Suprapubic skin (tissue), 4 donors: ENCODE measurements at regions not wholly inside any gene's neighbourhood (a gene's known extent, or its start where the extent isn't known, plus 50 kb on each side); places are given as distances from the start of the nearest gene placed in this dataset.
"Not testable (repeated sequence)": the region's sequence is repeated elsewhere in the genome, so short reads cannot be mapped to it uniquely, and the experiment has no call there.

Source experiments
- DNase-seq, 2 donors: peaks; one replicate each; pipeline ENCODE4 v3.0.0-alpha.2; 2019; ENCODE audit warnings: low spot score in 2 of 2
- H3K27ac ChIP-seq: fragments of 200-600 bp; sonication (generic); one replicate; pipeline ENCODE4 v1.5.1; 2019
- H3K27me3 ChIP-seq: fragments of 200-600 bp; sonication (generic); one replicate; pipeline ENCODE4 v1.5.1; 2019
- H3K36me3 ChIP-seq: fragments of 200-600 bp; sonication (generic); one replicate; pipeline ENCODE4 v1.5.1; 2019
- H3K4me1 ChIP-seq: fragments of 200-600 bp; sonication (generic); one replicate; pipeline ENCODE4 v1.5.1; 2019
- H3K4me3 ChIP-seq: fragments of 200-600 bp; sonication (generic); one replicate; pipeline ENCODE4 v1.5.1; 2019; ENCODE audit warnings: mild to moderate bottlenecking
- H3K9me3 ChIP-seq: fragments of 200-600 bp; sonication (generic); one replicate; pipeline ENCODE4 v1.5.1; 2019
- EP300 ChIP-seq: sonication (generic); formaldehyde crosslinking; IDR thresholded peaks from one replicate; pipeline ENCODE4 v1.6.1; 2017; ENCODE audit warnings: antibody characterized with exemption
- POLR2A ChIP-seq, 2 donors: fragments of 450-650 bp; IDR thresholded peaks; one replicate each; pipeline ENCODE4 v1.6.1; 2017; ENCODE audit warnings: antibody characterized with exemption in 2 of 2, mild to moderate bottlenecking in 2 of 2, moderate library complexity in 2 of 2
- POLR2AphosphoS5 ChIP-seq, 3 donors: sonication (generic); formaldehyde crosslinking; IDR thresholded peaks; one replicate each; pipeline ENCODE4 v1.6.1; 2017; ENCODE audit warnings: antibody characterized with exemption in 3 of 3
- WGBS: methylation state at CpG from one replicate; pipeline ENCODE4 v1.1.5; 2018; 5-methylcytosine and 5-hydroxymethylcytosine counted together
- TF ChIP-seq, protein P1 (sequence below), 2 donors: fragments of 200-600 bp in 1 of 2; fragments of 450-650 bp in 1 of 2; sonication (generic) in 1 of 2; IDR thresholded peaks; one replicate each; pipeline ENCODE4 v1.5.1; 2016 to 2019; ENCODE audit warnings: antibody characterized with exemption in 2 of 2, mild to moderate bottlenecking in 1 of 2, moderate library complexity in 1 of 2

DNA sequence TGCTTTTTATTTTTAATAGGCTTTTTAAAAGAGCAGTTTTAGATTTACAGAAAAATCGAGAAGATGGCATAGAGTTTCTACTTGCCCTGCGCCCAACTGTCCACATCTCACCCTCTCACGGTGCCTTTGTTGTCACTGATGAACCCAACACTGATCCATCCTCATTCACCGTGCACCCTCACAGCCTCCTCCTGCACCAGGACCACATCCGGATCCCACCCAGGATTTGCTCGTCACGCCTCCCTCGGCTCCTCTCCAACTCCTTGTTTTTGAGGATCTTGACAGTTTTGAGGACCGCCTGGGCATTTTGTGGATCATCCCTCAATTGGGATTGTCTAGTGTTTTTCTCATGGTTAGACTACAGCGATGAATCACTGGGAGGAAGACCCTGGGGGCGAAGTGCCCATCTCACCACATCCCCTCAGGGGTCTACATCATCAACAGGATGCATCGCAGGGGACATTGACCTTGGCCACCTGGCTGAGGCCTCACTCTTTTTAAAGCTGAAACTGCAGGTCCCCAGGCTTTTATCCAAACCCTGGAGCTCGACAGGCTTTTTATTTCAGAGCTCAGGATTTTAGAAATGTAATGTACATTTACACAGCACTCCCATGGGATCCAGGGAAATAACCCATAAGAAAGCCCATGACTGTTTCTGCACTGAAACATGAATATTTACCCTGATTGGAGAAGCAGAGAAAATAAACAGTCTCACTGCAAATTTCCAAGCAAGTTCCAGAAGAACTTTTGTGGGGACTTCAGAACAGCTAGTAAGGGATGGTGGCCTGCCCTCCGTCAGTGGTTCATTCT lies 71.8 kb upstream of the ZNF469 start:
- WGBS = 90% methylated on average over 14 of the region's 14 CpGs
- peaks cover 8% of the 10 kb centered on the region for H3K4me1 ChIP-seq
- H3K27me3 ChIP-seq = peaks cover 11% of the 10 kb centered on the region
- H3K36me3 ChIP-seq = no peaks in the 10 kb centered on the region
- no peak for TF ChIP-seq EP300
- no peak for TF ChIP-seq POLR2AphosphoS5 (IDR thresholded peaks at IDR 0.05)
- TF ChIP-seq, protein P1, sequence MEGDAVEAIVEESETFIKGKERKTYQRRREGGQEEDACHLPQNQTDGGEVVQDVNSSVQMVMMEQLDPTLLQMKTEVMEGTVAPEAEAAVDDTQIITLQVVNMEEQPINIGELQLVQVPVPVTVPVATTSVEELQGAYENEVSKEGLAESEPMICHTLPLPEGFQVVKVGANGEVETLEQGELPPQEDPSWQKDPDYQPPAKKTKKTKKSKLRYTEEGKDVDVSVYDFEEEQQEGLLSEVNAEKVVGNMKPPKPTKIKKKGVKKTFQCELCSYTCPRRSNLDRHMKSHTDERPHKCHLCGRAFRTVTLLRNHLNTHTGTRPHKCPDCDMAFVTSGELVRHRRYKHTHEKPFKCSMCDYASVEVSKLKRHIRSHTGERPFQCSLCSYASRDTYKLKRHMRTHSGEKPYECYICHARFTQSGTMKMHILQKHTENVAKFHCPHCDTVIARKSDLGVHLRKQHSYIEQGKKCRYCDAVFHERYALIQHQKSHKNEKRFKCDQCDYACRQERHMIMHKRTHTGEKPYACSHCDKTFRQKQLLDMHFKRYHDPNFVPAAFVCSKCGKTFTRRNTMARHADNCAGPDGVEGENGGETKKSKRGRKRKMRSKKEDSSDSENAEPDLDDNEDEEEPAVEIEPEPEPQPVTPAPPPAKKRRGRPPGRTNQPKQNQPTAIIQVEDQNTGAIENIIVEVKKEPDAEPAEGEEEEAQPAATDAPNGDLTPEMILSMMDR (IDR thresholded peaks at IDR 0.05) = no peak
- no peak for TF ChIP-seq POLR2A (IDR thresholded peaks at IDR 0.05)
- H3K27ac ChIP-seq = no peak overlapping the region
- no peaks in the 10 kb centered on the region for H3K9me3 ChIP-seq
- no peak overlapping the region for H3K4me3 ChIP-seq
- DNase-seq = no peak

DNA sequence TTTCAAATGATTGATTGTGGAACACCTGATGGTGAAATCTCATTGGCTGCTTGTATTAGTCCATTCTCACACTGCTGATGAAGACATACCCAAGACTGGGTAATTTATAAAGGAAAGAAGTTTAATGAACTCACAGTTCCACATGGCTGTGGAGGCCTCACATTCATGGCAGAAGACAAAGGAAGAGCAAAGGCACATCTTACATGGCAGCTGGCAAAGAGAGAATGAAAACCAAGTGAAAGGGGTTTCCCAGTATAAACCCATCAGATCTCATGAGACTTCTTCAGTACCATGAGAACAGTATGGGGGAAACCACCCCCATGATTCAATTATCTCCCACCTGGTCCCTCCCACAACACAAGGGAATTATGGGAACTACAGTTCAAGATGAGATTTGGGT lies 70.9 kb upstream of the ZNF469 start:
- H3K36me3 ChIP-seq, H3K9me3 ChIP-seq, H3K4me3 ChIP-seq, H3K4me1 ChIP-seq, H3K27ac ChIP-seq, DNase-seq: not testable (repeated sequence)
- peaks cover 14% of the 10 kb centered on the region for H3K27me3 ChIP-seq

DNA sequence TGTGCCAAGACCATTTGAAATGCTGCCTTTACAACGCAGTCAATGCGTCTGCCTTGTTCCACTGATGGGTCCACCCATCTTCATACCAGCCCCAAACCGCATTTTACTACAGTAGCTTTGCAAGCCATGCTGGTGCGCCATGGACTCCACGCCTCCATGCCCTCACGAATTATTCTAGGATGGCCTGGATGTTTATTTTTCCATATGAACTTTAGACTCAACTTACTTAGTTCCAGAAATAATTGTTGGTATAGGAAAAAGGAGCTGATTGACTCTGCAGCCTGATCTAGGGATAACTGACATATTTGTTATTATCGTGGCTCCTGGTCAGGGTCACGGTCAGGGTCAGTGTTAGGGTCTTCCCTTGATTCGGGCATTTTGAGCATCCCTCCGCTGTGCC lies 70.0 kb upstream of the ZNF469 start:
- DNase-seq = no peak
- Histone ChIP-seq H3K4me1 (peaks cover 17% of the 10 kb centered on the region), H3K36me3 (no peaks in the 10 kb centered on the region), H3K9me3 (no peaks in the 10 kb centered on the region), H3K4me3 (no peak overlapping the region), H3K27me3 (peaks cover 18% of the 10 kb centered on the region), H3K27ac (no peak overlapping the region)
- 87% methylated on average over 10 of the region's 10 CpGs for WGBS
- TF ChIP-seq POLR2A (IDR thresholded peaks at IDR 0.05) (no peak), POLR2AphosphoS5 (IDR thresholded peaks at IDR 0.05) (no peak), EP300 (no peak)
- TF ChIP-seq, protein P1 (IDR thresholded peaks at IDR 0.05) = no peak

DNA sequence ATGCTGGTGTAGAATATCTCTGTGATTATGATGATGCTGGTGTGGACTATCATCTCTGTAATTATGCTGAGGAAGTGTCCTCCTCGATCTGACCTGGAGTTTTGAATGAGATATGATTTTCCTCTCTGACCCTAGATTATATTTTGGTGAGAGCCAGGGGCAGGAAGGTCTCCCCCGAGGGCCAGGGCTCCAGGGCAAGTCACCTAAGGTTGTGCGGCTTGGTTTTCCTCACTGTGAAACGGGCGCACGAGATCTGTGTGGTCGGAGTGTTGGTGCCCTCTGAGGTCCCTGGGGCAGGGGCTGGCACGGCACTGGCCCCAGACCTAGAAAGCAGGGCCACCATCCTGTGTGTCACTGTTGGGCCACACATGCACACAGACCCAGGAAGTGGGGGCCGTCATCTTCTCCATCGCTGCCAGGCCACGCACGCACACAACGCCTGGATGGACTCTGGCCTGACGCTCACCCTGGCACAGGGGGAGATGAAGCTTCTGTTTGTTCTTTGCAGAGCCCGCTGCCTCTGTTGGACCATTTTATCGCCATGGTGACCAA lies 67.7 kb upstream of the ZNF469 start:
- no peaks in the 10 kb centered on the region for H3K36me3 ChIP-seq
- WGBS = 85% methylated on average over 9 of the region's 16 CpGs
- no peak overlapping the region for H3K4me3 ChIP-seq
- DNase-seq = no peak
- TF ChIP-seq, protein P1 (IDR thresholded peaks at IDR 0.05) = no peak
- TF ChIP-seq POLR2A (IDR thresholded peaks at IDR 0.05) (no peak), POLR2AphosphoS5 (IDR thresholded peaks at IDR 0.05) (no peak), EP300 (no peak)
- peaks cover 11% of the 10 kb centered on the region for H3K27me3 ChIP-seq
- H3K9me3 ChIP-seq = no peaks in the 10 kb centered on the region
- peaks cover 24% of the 10 kb centered on the region for H3K4me1 ChIP-seq
- no peak overlapping the region for H3K27ac ChIP-seq

DNA sequence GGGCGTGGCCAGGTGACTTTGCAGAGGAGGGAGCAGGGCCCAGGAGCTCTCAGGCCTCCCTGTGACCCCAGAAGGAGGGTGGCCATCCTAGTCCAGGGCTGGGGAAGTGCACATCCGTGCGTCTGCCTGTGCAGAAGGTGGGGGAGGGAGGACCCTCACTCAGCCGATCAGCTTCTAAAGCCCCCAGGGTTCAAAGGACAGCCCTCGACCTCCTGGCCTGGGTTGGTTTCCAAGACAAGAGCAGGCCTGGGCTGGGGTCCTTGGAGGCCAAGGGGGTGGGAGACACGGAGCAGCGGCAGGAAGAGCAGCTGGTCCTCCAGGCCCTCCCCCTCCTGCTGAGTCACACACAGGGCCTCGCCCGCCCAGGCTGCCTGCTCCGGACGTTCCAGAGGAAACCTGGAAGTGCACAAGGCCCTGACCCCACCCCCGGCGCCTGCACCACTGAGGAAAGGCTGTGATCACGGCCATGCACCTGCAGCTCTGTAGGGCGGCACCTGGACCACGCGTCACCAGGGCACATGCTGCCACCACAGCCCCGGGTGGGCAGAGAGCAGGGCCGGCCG lies 67.1 kb upstream of the ZNF469 start:
- no peak overlapping the region for H3K27ac ChIP-seq
- peaks cover 24% of the 10 kb centered on the region for H3K4me1 ChIP-seq
- no peak overlapping the region for H3K4me3 ChIP-seq
- no peaks in the 10 kb centered on the region for H3K9me3 ChIP-seq
- WGBS = 43% methylated on average over 3 of the region's 20 CpGs
- H3K27me3 ChIP-seq = peaks cover 11% of the 10 kb centered on the region
- no peak for TF ChIP-seq POLR2AphosphoS5 (IDR thresholded peaks at IDR 0.05)
- TF ChIP-seq, protein P1 (IDR thresholded peaks at IDR 0.05) = no peak
- TF ChIP-seq POLR2A (IDR thresholded peaks at IDR 0.05) = no peak
- no peak for TF ChIP-seq EP300
- no peak for DNase-seq
- H3K36me3 ChIP-seq = no peaks in the 10 kb centered on the region
